ENCODE measurements at regions not wholly inside any gene's neighbourhood (a gene's known extent, or its start where the extent isn't known, plus 50 kb on each side); places are given as distances from the start of the nearest gene placed in this dataset.

DNA sequence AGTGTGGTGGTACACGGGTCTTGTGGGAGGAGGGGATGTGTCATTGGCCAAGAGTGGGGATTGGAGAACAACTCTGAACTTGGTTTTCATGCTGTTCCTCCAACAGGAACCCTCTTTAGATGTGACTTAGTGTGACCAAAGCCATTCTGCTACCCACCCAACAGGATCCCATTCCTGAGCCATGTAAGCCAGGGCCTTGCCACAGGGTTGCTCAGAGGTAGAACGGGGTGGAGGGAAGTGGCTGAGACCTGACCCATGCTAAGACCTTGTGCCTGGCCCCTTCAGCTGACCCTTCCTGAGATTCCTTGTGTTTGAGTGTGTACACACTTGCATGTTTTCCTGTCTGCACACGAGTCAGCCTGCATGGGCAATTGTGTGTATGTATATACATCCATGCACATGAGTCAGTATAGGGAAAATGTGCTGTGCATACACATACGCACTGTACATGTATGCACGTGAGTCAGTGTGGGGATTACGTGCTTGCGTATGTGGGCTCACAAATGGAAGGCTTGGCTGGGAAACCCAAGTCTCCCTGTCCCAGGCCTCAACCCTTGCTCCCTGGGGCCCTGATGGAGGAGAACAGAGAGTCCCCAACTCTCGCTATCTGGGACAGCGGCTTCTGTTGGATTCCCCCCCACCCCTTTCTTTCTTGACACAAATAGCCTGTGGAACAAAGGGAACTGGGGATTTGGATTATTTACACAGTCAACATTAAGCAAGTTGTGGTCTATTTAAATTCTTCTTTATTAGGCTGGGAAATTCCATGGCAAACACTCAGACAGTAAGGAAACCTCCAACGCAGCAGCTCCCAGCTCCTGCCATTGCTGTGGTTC lies 339.8 kb downstream of the DYSF start:
- TF ChIP-seq, protein P1, sequence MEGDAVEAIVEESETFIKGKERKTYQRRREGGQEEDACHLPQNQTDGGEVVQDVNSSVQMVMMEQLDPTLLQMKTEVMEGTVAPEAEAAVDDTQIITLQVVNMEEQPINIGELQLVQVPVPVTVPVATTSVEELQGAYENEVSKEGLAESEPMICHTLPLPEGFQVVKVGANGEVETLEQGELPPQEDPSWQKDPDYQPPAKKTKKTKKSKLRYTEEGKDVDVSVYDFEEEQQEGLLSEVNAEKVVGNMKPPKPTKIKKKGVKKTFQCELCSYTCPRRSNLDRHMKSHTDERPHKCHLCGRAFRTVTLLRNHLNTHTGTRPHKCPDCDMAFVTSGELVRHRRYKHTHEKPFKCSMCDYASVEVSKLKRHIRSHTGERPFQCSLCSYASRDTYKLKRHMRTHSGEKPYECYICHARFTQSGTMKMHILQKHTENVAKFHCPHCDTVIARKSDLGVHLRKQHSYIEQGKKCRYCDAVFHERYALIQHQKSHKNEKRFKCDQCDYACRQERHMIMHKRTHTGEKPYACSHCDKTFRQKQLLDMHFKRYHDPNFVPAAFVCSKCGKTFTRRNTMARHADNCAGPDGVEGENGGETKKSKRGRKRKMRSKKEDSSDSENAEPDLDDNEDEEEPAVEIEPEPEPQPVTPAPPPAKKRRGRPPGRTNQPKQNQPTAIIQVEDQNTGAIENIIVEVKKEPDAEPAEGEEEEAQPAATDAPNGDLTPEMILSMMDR (IDR thresholded peaks at IDR 0.05): no peak
- no peak for TF ChIP-seq POLR2A (IDR thresholded peaks at IDR 0.05)

Measured in Peyer's patch (tissue), 4 donors.